H54 (cell line): ENCODE measurements at regions not wholly inside any gene's neighbourhood (a gene's known extent, or its start where the extent isn't known, plus 50 kb on each side); places are given as distances from the start of the nearest gene placed in this dataset.
A peak's percentile ranks its signal among the peaks of the same experiment; 100 is the strongest.

Source experiments
- DNase-seq: peaks from one replicate; pipeline ENCODE4 v3.0.0; 2011; ENCODE audit warnings: low spot score, mixed read lengths; ENCODE audit not compliant: insufficient read length
- FAIRE-seq: peaks from 3 replicates; lab custom pipeline; 2011; peaks lifted over from hg19 to GRCh38; lab: Jason Lieb, UNC
- POLR2A ChIP-seq: IDR thresholded peaks from 2 replicates; pipeline ENCODE4 v1.6.1; 2011; ENCODE audit warnings: low read depth, mild to moderate bottlenecking, low read length

- TF ChIP-seq POLR2A = no peak
- FAIRE-seq = no peak
- no peak for DNase-seq
Measured at GRCh38 chr5:115360046-115360685, 63.7 kb upstream of the CCDC112 start.

DNA sequence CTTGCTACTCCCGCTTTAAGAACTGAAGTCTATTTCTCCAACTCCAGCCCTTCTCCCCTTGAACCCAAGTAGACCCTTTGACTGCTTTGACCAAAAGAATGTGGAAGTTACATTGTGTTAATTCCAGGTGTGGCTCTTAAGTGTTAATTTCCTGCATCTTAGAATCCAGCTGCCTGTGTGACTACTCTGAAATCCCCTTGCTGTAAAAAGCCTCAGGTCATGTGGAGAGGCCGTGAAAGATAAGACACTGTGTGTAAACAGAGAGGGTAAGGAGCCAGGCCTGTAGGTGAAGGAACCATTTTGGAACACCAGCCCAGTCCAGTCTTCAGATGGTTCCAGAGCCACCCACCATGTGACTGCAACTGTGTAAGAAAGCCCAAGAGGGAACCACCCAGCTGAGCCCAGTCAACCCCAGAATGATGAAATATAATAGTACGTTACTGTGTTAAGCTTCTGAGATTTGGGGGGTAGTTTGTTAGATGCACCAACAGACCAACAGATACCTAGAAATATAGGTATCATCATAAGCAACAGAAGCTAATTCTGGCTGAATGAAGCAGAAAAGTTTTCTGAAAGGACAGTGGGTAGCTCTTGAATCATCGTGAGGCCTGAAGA is 59.4 kb upstream of the CCDC112 start:
- FAIRE-seq (no peak), DNase-seq (no peak)
- TF ChIP-seq POLR2A = no peak

GRCh38 chr5:115355095-115355494 is 58.6 kb upstream of the CCDC112 start:
- FAIRE-seq = no peak

DNA sequence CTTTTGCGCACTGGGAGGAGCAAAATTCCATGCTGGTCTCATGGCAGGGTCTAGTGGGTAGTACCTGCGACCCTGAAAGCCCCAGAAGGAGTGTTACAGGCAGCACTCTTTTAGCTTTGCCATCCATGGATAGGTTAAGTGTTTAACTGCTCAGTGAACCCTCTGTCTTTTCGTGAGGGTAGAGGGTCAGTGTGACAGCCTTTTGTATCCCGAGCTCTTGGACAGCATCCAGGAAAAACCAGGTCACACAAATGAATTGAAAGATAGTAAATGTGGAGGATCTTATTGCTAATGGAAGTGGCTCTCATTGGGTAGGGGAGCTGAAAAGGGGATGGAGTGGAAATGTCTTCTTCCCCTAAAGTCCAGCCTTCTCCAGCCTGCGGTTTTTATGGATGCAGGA is 57.8 kb upstream of the CCDC112 start:
- no peak for FAIRE-seq
- TF ChIP-seq POLR2A = no peak
- DNase-seq = no peak

More at GRCh38 chr5:115355095-115355494, 58.6 kb upstream of the CCDC112 start:
- DNase-seq = no peak
- TF ChIP-seq POLR2A = no peak

GRCh38 chr5:115352571-115352970 is 56.1 kb upstream of the CCDC112 start:
- TF ChIP-seq POLR2A = no peak
- DNase-seq (no peak), FAIRE-seq (no peak)

DNA sequence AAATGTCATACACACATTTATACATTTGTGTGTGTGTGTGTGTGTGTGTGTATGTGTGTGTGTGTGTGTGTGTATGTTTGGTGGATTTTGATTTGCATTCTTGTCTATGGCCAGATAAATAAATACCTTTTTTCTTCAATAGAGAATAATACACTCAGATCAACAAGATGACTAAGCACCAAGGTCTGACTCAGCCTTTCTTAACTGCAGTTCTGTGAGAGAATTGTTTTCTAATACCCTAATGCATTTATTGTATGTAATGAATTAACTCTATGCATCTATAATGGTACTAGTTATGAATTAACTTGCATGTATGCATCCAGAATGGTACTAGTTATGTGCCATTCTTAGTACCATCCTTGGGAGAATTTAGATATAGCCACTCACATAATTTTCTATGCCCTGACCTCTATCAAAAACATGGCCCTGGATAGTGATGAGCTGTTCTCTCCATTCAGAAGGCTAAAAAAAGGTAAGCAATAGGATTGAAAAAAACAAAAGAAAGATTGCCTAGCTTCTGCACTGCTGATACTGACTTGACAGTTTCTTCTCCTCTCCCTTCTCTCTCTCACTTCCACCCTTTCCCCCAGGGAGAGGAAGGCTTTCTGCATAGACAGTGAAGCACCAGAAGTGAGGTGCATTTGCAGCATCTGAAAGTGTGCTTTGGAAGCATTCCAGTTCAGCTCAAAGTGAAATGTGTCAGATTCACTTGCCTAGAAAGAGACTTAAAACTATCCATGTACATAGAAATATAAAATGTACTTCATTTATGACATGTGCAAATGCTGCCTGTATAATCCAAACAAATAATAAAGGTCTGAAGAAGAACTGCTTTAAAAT is 55.1 kb upstream of the CCDC112 start:
- no peak for TF ChIP-seq POLR2A
- DNase-seq = no peak
- no peak for FAIRE-seq

- DNase-seq (no peak), FAIRE-seq (no peak)
- TF ChIP-seq POLR2A = no peak
Measured at GRCh38 chr5:115350894-115351293, 54.4 kb upstream of the CCDC112 start.

- peak; percentile 31 for DNase-seq
- FAIRE-seq = peak; percentile 81
- no peak for TF ChIP-seq POLR2A
Measured at GRCh38 chr5:115349001-115349817, 52.8 kb upstream of the CCDC112 start.

DNA sequence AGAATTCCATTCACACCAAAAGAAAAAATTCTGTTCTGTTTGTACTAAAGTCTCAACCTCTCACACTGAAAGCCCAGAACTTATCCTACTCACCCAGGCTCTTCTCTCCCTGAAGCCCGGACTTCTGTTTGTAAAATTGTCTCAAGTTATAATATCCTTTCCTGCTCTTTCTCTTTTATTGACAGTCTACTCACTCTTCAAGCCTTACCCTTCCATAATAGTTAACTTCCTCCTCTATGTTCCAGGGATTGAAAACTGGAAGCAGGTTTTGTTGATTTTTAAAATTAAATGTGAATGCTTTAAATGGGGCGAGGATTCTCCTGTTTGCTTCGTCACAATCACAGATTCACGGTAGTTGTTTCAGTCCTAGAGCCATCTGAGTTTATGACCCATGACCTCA is 51.7 kb upstream of the CCDC112 start:
- DNase-seq (no peak), FAIRE-seq (no peak)
- TF ChIP-seq POLR2A = no peak
